ENCODE measurements at regions not wholly inside any gene's neighbourhood (a gene's known extent, or its start where the extent isn't known, plus 50 kb on each side); places are given as distances from the start of the nearest gene placed in this dataset.
"Not testable (repeated sequence)": the region's sequence is repeated elsewhere in the genome, so short reads cannot be mapped to it uniquely, and the experiment has no call there.

- Mint-ChIP-seq H3K27me3 (no peaks in the 10 kb centered on the region), H3K9me3 (peaks cover 0 to 2% (median 0%) of the 10 kb centered on the region in 3 donors), H3K4me1 (peaks cover 4 to 8% (median 6%) of the 10 kb centered on the region in 3 donors), H3K36me3 (no peaks in the 10 kb centered on the region), H3K4me3 (no peak overlapping the region), H3K27ac (no peak overlapping the region)
Observed at GRCh38 chr4:26223155-26223554, 97.7 kb upstream of the RBPJ start.

- H3K27ac Mint-ChIP-seq, result no peak overlapping the region
- H3K4me3 Mint-ChIP-seq, result no peak overlapping the region
- peaks cover 0 to 1% (median 0%) of the 10 kb centered on the region in 3 donors for H3K4me1 Mint-ChIP-seq
- H3K9me3 Mint-ChIP-seq, result no peaks in the 10 kb centered on the region
- H3K27me3 Mint-ChIP-seq, result no peaks in the 10 kb centered on the region
- H3K36me3 Mint-ChIP-seq, result no peaks in the 10 kb centered on the region
Observed at GRCh38 chr4:26226629-26227376, 94.0 kb upstream of the RBPJ start.

- Mint-ChIP-seq H3K4me3 (no peak overlapping the region), H3K27me3 (no peaks in the 10 kb centered on the region), H3K9me3 (no peaks in the 10 kb centered on the region), H3K27ac (no peak overlapping the region), H3K4me1 (peaks cover 0 to 1% (median 0%) of the 10 kb centered on the region in 3 donors), H3K36me3 (no peaks in the 10 kb centered on the region)
Observed at GRCh38 chr4:26227601-26228229, 93.1 kb upstream of the RBPJ start.

GRCh38 chr4:26228883-26229282 lies 91.9 kb upstream of the RBPJ start:
- peaks cover 0 to 1% (median 0%) of the 10 kb centered on the region in 3 donors for H3K4me1 Mint-ChIP-seq
- H3K27ac Mint-ChIP-seq, result no peak overlapping the region
- H3K9me3 Mint-ChIP-seq, result no peaks in the 10 kb centered on the region
- H3K27me3 Mint-ChIP-seq, result no peaks in the 10 kb centered on the region
- no peak overlapping the region for H3K4me3 Mint-ChIP-seq
- H3K36me3 Mint-ChIP-seq, result no peaks in the 10 kb centered on the region

- H3K27ac Mint-ChIP-seq, result no peak overlapping the region
- no peaks in the 10 kb centered on the region for H3K27me3 Mint-ChIP-seq
- H3K36me3 Mint-ChIP-seq, result no peaks in the 10 kb centered on the region
- no peaks in the 10 kb centered on the region for H3K9me3 Mint-ChIP-seq
- peaks cover 0 to 1% (median 0%) of the 10 kb centered on the region in 3 donors for H3K4me1 Mint-ChIP-seq
- H3K4me3 Mint-ChIP-seq, result no peak overlapping the region
Observed at GRCh38 chr4:26229974-26230373, 90.8 kb upstream of the RBPJ start.

- Mint-ChIP-seq H3K9me3 (peaks cover 0 to 2% (median 0%) of the 10 kb centered on the region in 3 donors), H3K27ac (no peak overlapping the region), H3K27me3 (no peaks in the 10 kb centered on the region), H3K4me3 (no peak overlapping the region), H3K4me1 (peaks cover 0 to 1% (median 0%) of the 10 kb centered on the region in 3 donors), H3K36me3 (no peaks in the 10 kb centered on the region)
Observed at GRCh38 chr4:26233350-26233749, 87.5 kb upstream of the RBPJ start.

GRCh38 chr4:26235500-26235899 lies 85.3 kb upstream of the RBPJ start:
- Mint-ChIP-seq H3K36me3 (no peaks in the 10 kb centered on the region), H3K4me1 (peaks cover 0 to 1% (median 0%) of the 10 kb centered on the region in 3 donors), H3K4me3 (no peak overlapping the region), H3K27ac (no peak overlapping the region), H3K9me3 (peaks cover 0 to 2% (median 0%) of the 10 kb centered on the region in 3 donors), H3K27me3 (no peaks in the 10 kb centered on the region)

- Mint-ChIP-seq H3K9me3 (peaks cover 0 to 2% (median 0%) of the 10 kb centered on the region in 3 donors), H3K4me3 (no peak overlapping the region), H3K27me3 (no peaks in the 10 kb centered on the region), H3K4me1 (no peaks in the 10 kb centered on the region), H3K27ac (no peak overlapping the region), H3K36me3 (no peaks in the 10 kb centered on the region)
Observed at GRCh38 chr4:26237916-26238315, 82.9 kb upstream of the RBPJ start.

GRCh38 chr4:26238426-26238777 lies 82.4 kb upstream of the RBPJ start:
- no peak overlapping the region for H3K4me3 Mint-ChIP-seq
- H3K9me3 Mint-ChIP-seq, result peaks cover 0 to 2% (median 0%) of the 10 kb centered on the region in 3 donors
- no peak overlapping the region for H3K27ac Mint-ChIP-seq
- H3K4me1 Mint-ChIP-seq, result no peaks in the 10 kb centered on the region
- H3K36me3 Mint-ChIP-seq, result no peaks in the 10 kb centered on the region
- no peaks in the 10 kb centered on the region for H3K27me3 Mint-ChIP-seq

GRCh38 chr4:26238778-26239679 lies 81.8 kb upstream of the RBPJ start:
- Mint-ChIP-seq H3K4me1 (no peaks in the 10 kb centered on the region), H3K4me3 (no peak overlapping the region), H3K36me3 (no peaks in the 10 kb centered on the region), H3K27ac (no peak overlapping the region), H3K27me3 (no peaks in the 10 kb centered on the region), H3K9me3 (peaks cover 0 to 2% (median 0%) of the 10 kb centered on the region in 3 donors)

GRCh38 chr4:26239801-26240200 lies 81.0 kb upstream of the RBPJ start:
- Mint-ChIP-seq H3K36me3 (no peaks in the 10 kb centered on the region), H3K4me3 (no peak overlapping the region), H3K9me3 (peaks cover 0 to 2% (median 0%) of the 10 kb centered on the region in 3 donors), H3K27ac (no peak overlapping the region), H3K4me1 (no peaks in the 10 kb centered on the region), H3K27me3 (no peaks in the 10 kb centered on the region)

GRCh38 chr4:26241179-26241578 lies 79.6 kb upstream of the RBPJ start:
- Mint-ChIP-seq H3K27ac (no peak overlapping the region), H3K27me3 (no peaks in the 10 kb centered on the region), H3K4me3 (no peak overlapping the region), H3K9me3 (no peaks in the 10 kb centered on the region), H3K36me3 (no peaks in the 10 kb centered on the region), H3K4me1 (no peaks in the 10 kb centered on the region)

GRCh38 chr4:26242451-26242850 lies 78.4 kb upstream of the RBPJ start:
- Mint-ChIP-seq H3K27me3 (no peaks in the 10 kb centered on the region), H3K27ac (no peak overlapping the region), H3K4me3 (no peak overlapping the region), H3K36me3 (no peaks in the 10 kb centered on the region), H3K4me1 (no peaks in the 10 kb centered on the region), H3K9me3 (no peaks in the 10 kb centered on the region)

- H3K4me1 Mint-ChIP-seq, H3K36me3 Mint-ChIP-seq, H3K27me3 Mint-ChIP-seq, H3K27ac Mint-ChIP-seq, H3K4me3 Mint-ChIP-seq, H3K9me3 Mint-ChIP-seq: not testable (repeated sequence)
Observed at GRCh38 chr4:26244138-26244537, 76.7 kb upstream of the RBPJ start.

- H3K9me3 Mint-ChIP-seq, result no peaks in the 10 kb centered on the region
- H3K27me3 Mint-ChIP-seq, result no peaks in the 10 kb centered on the region
- no peaks in the 10 kb centered on the region for H3K4me1 Mint-ChIP-seq
- H3K27ac Mint-ChIP-seq, result no peak overlapping the region
- peaks cover 2% of the 10 kb centered on the region for H3K36me3 Mint-ChIP-seq
- no peak overlapping the region for H3K4me3 Mint-ChIP-seq
Observed at GRCh38 chr4:26248647-26249046, 72.2 kb upstream of the RBPJ start.

Measured in IgD-negative memory B cell (primary cell).